HG02885 (cell line): ENCODE measurements at regions not wholly inside any gene's neighbourhood (a gene's known extent, or its start where the extent isn't known, plus 50 kb on each side); places are given as distances from the start of the nearest gene placed in this dataset.
"Not testable (repeated sequence)": the region's sequence is repeated elsewhere in the genome, so short reads cannot be mapped to it uniquely, and the experiment has no call there.

ENCODE experiments used
- ATAC-seq: cut with Tn5 transposase; IDR thresholded peaks from one replicate; pipeline ENCODE4 v1.9.1; 2021; ENCODE audit warnings: mild to moderate bottlenecking; ENCODE audit not compliant: unreplicated experiment, poor library complexity

GRCh38 chr13:97520061-97520460 is 86.1 kb downstream of the RAP2A start:
- ATAC-seq: no peak

- no peak for ATAC-seq
Measured at GRCh38 chr13:97520866-97521265, 86.9 kb downstream of the RAP2A start.

GRCh38 chr13:97521726-97522125 is 87.8 kb downstream of the RAP2A start:
- no peak for ATAC-seq

- ATAC-seq: no peak
Measured at GRCh38 chr13:97522243-97522642, 88.3 kb downstream of the RAP2A start.

- no peak for ATAC-seq
Measured at GRCh38 chr13:97526556-97526955, 92.6 kb downstream of the RAP2A start.

- ATAC-seq: peak; percentile 62
Measured at GRCh38 chr13:97528518-97528917, 94.5 kb downstream of the RAP2A start.

- ATAC-seq: no peak
Measured at GRCh38 chr13:97534540-97534939, 100.6 kb downstream of the RAP2A start.

GRCh38 chr13:97535614-97536013 is 101.6 kb downstream of the RAP2A start:
- ATAC-seq: no peak

GRCh38 chr13:97537110-97537509 is 103.1 kb downstream of the RAP2A start:
- peak; percentile 63 for ATAC-seq

- no peak for ATAC-seq
Measured at GRCh38 chr13:97538203-97538602, 104.2 kb downstream of the RAP2A start.

- ATAC-seq: peak; percentile 65
Measured at GRCh38 chr13:97539651-97540610, 106.0 kb downstream of the RAP2A start.

GRCh38 chr13:97540696-97541095 is 106.7 kb downstream of the RAP2A start:
- no peak for ATAC-seq

GRCh38 chr13:97542102-97542685 is 108.2 kb downstream of the RAP2A start:
- no peak for ATAC-seq

GRCh38 chr13:97544031-97544765 is 110.2 kb downstream of the RAP2A start:
- no peak for ATAC-seq

- ATAC-seq: not testable (repeated sequence)
Measured at GRCh38 chr13:97544971-97545499, 111.1 kb downstream of the RAP2A start.

GRCh38 chr13:97548138-97548537 is 114.2 kb downstream of the RAP2A start:
- peak; percentile 65 for ATAC-seq

- ATAC-seq: no peak
Measured at GRCh38 chr13:97548711-97549110, 114.7 kb downstream of the RAP2A start.

- ATAC-seq: no peak
Measured at GRCh38 chr13:97549201-97549600, 115.2 kb downstream of the RAP2A start.

- no peak for ATAC-seq
Measured at GRCh38 chr13:97554496-97554895, 120.5 kb downstream of the RAP2A start.

GRCh38 chr13:97555034-97555433 is 121.1 kb downstream of the RAP2A start:
- no peak for ATAC-seq

GRCh38 chr13:97559030-97559429 is 125.1 kb downstream of the RAP2A start:
- ATAC-seq: no peak
